ENCODE measurements at regions not wholly inside any gene's neighbourhood (a gene's known extent, or its start where the extent isn't known, plus 50 kb on each side); places are given as distances from the start of the nearest gene placed in this dataset.

DNA sequence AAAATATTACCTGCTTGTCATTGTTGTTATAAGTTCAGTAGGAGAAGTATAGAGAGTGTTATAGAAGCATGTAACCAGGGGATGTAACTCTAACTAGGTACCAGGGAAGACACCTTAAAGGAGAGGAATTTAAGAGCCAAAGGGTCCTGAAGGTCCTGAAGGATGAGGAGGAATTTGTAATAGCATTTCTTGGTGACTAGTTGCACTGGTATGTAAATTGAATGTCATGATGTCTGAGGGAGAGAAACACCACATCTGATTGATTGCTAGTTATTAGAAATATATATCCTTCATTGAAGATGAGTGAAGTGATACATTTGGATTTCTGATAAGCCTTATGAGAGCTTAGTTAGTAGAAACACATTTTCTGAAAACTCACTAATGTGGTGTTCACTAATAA, 643.8 kb downstream of the RFPL4B start:
- H3K79me2 ChIP-seq (ENCODE audit: control insufficient read depth, insufficient read depth, low read length) = no peaks in the 10 kb centered on the region
- ChIA-PET POLR2A (no interaction called here), CTCF (no interaction called here)
- H3K4me3 ChIP-seq (replicated peaks in 1 of 3; ENCODE audit: insufficient read depth in 1 of 3, low read depth in 1 of 3, low read length in 3 of 3) = no peak overlapping the region
- no peaks in the 10 kb centered on the region for H3K4me1 ChIP-seq (ENCODE audit: control insufficient read depth, extremely low read depth, insufficient read depth, low read length)
- no peaks in the 10 kb centered on the region for H4K20me1 ChIP-seq (replicated peaks; ENCODE audit: control insufficient read depth, extremely low read depth, insufficient read depth, low read length)
- no peaks in the 10 kb centered on the region for H3K27me3 ChIP-seq (ENCODE audit: control insufficient read depth in 2 of 2, insufficient read depth in 2 of 2, low read length in 2 of 2)
- no TSS peak for BruUV-seq (replicated peaks)
- DNase-seq (ENCODE audit: low read depth, low spot score) (no peak), FAIRE-seq (no peak)
- no peak overlapping the region for H2AFZ ChIP-seq (ENCODE audit: low read depth, low read length)
- no peak overlapping the region for H3K9ac ChIP-seq (replicated peaks; ENCODE audit: extremely low read depth, insufficient read depth, low read length)
- no peak overlapping the region for H3K27ac ChIP-seq (ENCODE audit: insufficient read depth, low read depth, low read length)
- no peaks in the 10 kb centered on the region for H3K9me3 ChIP-seq (replicated peaks; ENCODE audit: control insufficient read depth, insufficient read depth, low read length)
- no peaks in the 10 kb centered on the region for H3K9me1 ChIP-seq (replicated peaks; ENCODE audit: control insufficient read depth, extremely low read depth, insufficient read depth, low read length)
- intact Hi-C loops (cut with micrococcal nuclease) (no loop called here), dilution Hi-C loops (cut with MboI; ENCODE audit: extremely low pct_ligation_motif_present, low sequenced_read_pairs) (no loop called here)
- H3K4me2 ChIP-seq (ENCODE audit: insufficient read depth, low read length) = no peak overlapping the region
- no peaks in the 10 kb centered on the region for H3K36me3 ChIP-seq (ENCODE audit: control insufficient read depth in 2 of 2, extremely low read depth in 1 of 2, insufficient read depth in 2 of 2, low read length in 2 of 2)
- TF ChIP-seq GATA2 (IDR thresholded peaks at IDR 0.05; ENCODE audit: insufficient read depth, insufficient read length, low read depth, low read length) = no peak
- TF ChIP-seq, protein P1, sequence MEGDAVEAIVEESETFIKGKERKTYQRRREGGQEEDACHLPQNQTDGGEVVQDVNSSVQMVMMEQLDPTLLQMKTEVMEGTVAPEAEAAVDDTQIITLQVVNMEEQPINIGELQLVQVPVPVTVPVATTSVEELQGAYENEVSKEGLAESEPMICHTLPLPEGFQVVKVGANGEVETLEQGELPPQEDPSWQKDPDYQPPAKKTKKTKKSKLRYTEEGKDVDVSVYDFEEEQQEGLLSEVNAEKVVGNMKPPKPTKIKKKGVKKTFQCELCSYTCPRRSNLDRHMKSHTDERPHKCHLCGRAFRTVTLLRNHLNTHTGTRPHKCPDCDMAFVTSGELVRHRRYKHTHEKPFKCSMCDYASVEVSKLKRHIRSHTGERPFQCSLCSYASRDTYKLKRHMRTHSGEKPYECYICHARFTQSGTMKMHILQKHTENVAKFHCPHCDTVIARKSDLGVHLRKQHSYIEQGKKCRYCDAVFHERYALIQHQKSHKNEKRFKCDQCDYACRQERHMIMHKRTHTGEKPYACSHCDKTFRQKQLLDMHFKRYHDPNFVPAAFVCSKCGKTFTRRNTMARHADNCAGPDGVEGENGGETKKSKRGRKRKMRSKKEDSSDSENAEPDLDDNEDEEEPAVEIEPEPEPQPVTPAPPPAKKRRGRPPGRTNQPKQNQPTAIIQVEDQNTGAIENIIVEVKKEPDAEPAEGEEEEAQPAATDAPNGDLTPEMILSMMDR (IDR thresholded peaks at IDR 0.05; ENCODE audit: extremely low read depth in 1 of 2, insufficient read depth in 1 of 2, low read depth in 1 of 2, low read length in 2 of 2) = no peak
- no peak for TF ChIP-seq MYC (IDR thresholded peaks at IDR 0.05; ENCODE audit: low read depth, low read length)
- TF ChIP-seq EZH2 (IDR thresholded peaks at IDR 0.05; ENCODE audit: borderline replicate concordance, low read depth, low read length, severe bottlenecking) = no peak
- TF ChIP-seq POLR2A (IDR thresholded peaks at IDR 0.05; ENCODE audit: low read depth, low read length) = no peak
- TF ChIP-seq POLR2AphosphoS5 (IDR thresholded peaks at IDR 0.05; ENCODE audit: insufficient read depth, low read depth, low read length) = no peak
- TF ChIP-seq FOS (IDR thresholded peaks at IDR 0.05; ENCODE audit: borderline replicate concordance, insufficient read depth, low read length) = no peak
- TF ChIP-seq, protein P2, sequence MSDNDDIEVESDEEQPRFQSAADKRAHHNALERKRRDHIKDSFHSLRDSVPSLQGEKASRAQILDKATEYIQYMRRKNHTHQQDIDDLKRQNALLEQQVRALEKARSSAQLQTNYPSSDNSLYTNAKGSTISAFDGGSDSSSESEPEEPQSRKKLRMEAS (IDR thresholded peaks at IDR 0.05; ENCODE audit: insufficient read depth, insufficient read length) = no peak
- TF ChIP-seq JUN (IDR thresholded peaks at IDR 0.05; ENCODE audit: borderline replicate concordance, insufficient read depth, insufficient read length, low read depth) = no peak

All from endothelial cell of umbilical vein (primary cell).